Transverse colon (tissue), 4 donors: ENCODE measurements at regions not wholly inside any gene's neighbourhood (a gene's known extent, or its start where the extent isn't known, plus 50 kb on each side); places are given as distances from the start of the nearest gene placed in this dataset.

ENCODE experiments used
- DNase-seq: peaks from one replicate; pipeline ENCODE4 v3.0.0-alpha.2; 2019
- H3K27ac ChIP-seq, 4 donors: fragments of 200-600 bp; sonication (generic); 2 replicates each; pipeline ENCODE4 v1.5.1; 2016 to 2018; ENCODE audit warnings: inconsistent platforms in 4 of 4
- H3K27me3 ChIP-seq: fragments of 200-600 bp; sonication (generic); 2 replicates; pipeline ENCODE4 v1.5.1; 2017; ENCODE audit warnings: inconsistent platforms
- H3K36me3 ChIP-seq, 4 donors: fragments of 200-600 bp; sonication (generic); 2 replicates each; pipeline ENCODE4 v1.5.1; 2017 to 2019; ENCODE audit warnings: inconsistent platforms in 4 of 4
- H3K4me1 ChIP-seq, 4 donors: fragments of 200-600 bp; sonication (generic); 2 replicates each; pipeline ENCODE4 v1.5.1; 2017 to 2020; ENCODE audit warnings: inconsistent platforms in 4 of 4
- H3K4me3 ChIP-seq, 4 donors: fragments of 200-600 bp; sonication (generic); 1 replicate in 1 of 4; 2 replicates in 3 of 4; pipeline versions ENCODE4 v1.5.1 to v1.6.1; 2017 to 2019; ENCODE audit warnings: inconsistent platforms in 4 of 4
- H3K9me3 ChIP-seq, 2 donors: fragments of 200-600 bp; sonication (generic); 2 replicates each; pipeline ENCODE4 v1.5.1; 2017 to 2019; ENCODE audit warnings: inconsistent platforms in 2 of 2
- EP300 ChIP-seq: sonication (generic); formaldehyde crosslinking; IDR thresholded peaks from one replicate; pipeline ENCODE4 v1.6.1; 2017; ENCODE audit warnings: antibody characterized with exemption, low read depth
- POLR2A ChIP-seq: fragments of 450-650 bp; IDR thresholded peaks from one replicate; pipeline ENCODE4 v1.6.1; 2016; ENCODE audit warnings: antibody characterized with exemption, mild to moderate bottlenecking, moderate library complexity
- POLR2AphosphoS5 ChIP-seq, 3 donors: sonication (generic); formaldehyde crosslinking; IDR thresholded peaks; one replicate each; pipeline ENCODE4 v1.6.1; 2016; ENCODE audit warnings: antibody characterized with exemption in 3 of 3
- WGBS, 2 donors: methylation state at CpG; one replicate each; pipeline ENCODE4 v1.1.5; 2018; ENCODE audit warnings: low coverage in 1 of 2; 5-methylcytosine and 5-hydroxymethylcytosine counted together
- in situ Hi-C, 4 donors: fragments of 200-750 bp; cut with MboI; loops; one replicate each; pipeline versions ENCODE4 v1.15.0 to v1.15.1; 2017; ENCODE audit warnings: low sequenced_read_pairs in 3 of 4, low pct_ligation_motif_present in 1 of 4, low pct_unique_long_range_greater_than_20kb in 1 of 4
- intact Hi-C: fragments of 100-400 bp; cut with DNase I; formaldehyde crosslinking; loops from one replicate; pipeline ENCODE4 v1.15.1; 2023; ENCODE audit warnings: low total_unique reads
- TF ChIP-seq, protein P1 (sequence below), 5 experiments: fragments of 200-600 bp in 3 of 5; fragments of 450-650 bp in 2 of 5; sonication (generic) in 3 of 5; IDR thresholded peaks; 1 replicate in 2 of 5; 2 replicates in 3 of 5; pipeline ENCODE4 v1.5.1; 2016 to 2017; ENCODE audit warnings: antibody characterized with exemption in 5 of 5, inconsistent platforms in 3 of 5, mild to moderate bottlenecking in 2 of 5, moderate library complexity in 1 of 5

DNA sequence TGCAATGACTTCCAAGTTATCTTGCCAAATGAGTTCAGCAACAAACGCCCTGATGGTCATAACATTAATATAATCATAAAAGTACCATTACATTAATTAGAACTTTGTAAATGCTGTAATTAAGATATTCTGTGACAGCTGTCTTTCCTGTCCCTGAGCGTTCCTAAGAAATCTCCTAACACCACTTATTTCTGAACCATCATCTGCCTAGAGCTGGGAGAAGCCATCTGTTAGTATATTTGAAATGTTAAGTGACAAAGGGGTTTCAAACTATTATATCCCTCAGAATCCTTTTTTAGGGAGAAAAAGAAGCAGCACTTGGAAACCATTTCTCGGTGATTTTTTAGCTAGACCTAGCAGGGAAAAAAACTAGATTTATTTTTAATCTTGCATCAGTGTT lies 657.5 kb downstream of the FAM181B start:
- no peaks in the 10 kb centered on the region for H3K27me3 ChIP-seq
- H3K9me3 ChIP-seq = no peaks in the 10 kb centered on the region
- H3K36me3 ChIP-seq = no peaks in the 10 kb centered on the region
- DNase-seq = no peak
- H3K4me1 ChIP-seq = no peaks in the 10 kb centered on the region
- no peak overlapping the region for H3K27ac ChIP-seq
- H3K4me3 ChIP-seq = no peak overlapping the region
- intact Hi-C loops (loop anchor here (10.0 kb wide), 1 partner anchor 1949 kb away; no protein-coding TSS in a partner anchor), in situ Hi-C loops (no loop called here)
- TF ChIP-seq POLR2AphosphoS5 (IDR thresholded peaks at IDR 0.05) (no peak), POLR2A (no peak), EP300 (no peak)
- TF ChIP-seq, protein P1, sequence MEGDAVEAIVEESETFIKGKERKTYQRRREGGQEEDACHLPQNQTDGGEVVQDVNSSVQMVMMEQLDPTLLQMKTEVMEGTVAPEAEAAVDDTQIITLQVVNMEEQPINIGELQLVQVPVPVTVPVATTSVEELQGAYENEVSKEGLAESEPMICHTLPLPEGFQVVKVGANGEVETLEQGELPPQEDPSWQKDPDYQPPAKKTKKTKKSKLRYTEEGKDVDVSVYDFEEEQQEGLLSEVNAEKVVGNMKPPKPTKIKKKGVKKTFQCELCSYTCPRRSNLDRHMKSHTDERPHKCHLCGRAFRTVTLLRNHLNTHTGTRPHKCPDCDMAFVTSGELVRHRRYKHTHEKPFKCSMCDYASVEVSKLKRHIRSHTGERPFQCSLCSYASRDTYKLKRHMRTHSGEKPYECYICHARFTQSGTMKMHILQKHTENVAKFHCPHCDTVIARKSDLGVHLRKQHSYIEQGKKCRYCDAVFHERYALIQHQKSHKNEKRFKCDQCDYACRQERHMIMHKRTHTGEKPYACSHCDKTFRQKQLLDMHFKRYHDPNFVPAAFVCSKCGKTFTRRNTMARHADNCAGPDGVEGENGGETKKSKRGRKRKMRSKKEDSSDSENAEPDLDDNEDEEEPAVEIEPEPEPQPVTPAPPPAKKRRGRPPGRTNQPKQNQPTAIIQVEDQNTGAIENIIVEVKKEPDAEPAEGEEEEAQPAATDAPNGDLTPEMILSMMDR (IDR thresholded peaks at IDR 0.05) = no peak
- WGBS, 2 donors = 58 to 62% methylated on average over 3 of the region's 3 CpGs

DNA sequence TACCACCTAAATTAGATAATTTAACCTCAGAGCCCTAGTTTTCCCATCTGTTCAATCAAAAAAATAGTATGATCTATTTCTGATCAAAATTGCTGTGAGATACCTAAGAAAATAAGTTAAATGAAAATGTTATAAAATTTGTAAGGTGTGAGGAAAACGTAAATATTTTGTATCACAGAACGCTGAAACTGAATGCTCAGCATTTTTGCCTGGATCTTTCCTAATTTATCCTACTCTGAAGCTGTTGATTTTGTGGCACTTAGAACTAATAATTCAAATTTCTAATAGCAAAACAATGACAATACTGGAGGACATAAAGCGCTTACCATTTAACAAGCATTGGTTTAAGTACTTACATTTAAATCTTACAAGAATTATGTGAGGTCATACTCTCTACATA lies 674.2 kb downstream of the FAM181B start:
- Histone ChIP-seq H3K4me3 (no peak overlapping the region), H3K27ac (no peak overlapping the region), H3K4me1 (no peaks in the 10 kb centered on the region), H3K9me3 (no peaks in the 10 kb centered on the region), H3K27me3 (no peaks in the 10 kb centered on the region), H3K36me3 (no peaks in the 10 kb centered on the region)
- intact Hi-C loops (no loop called here), in situ Hi-C loops (no loop called here)
- no peak for DNase-seq
- 75 to 89% methylated on average over 3 of the region's 3 CpGs for WGBS, 2 donors
- TF ChIP-seq POLR2A = no peak
- TF ChIP-seq EP300 = no peak
- TF ChIP-seq, protein P1 (IDR thresholded peaks at IDR 0.05) = no peak
- no peak for TF ChIP-seq POLR2AphosphoS5 (IDR thresholded peaks at IDR 0.05)

DNA sequence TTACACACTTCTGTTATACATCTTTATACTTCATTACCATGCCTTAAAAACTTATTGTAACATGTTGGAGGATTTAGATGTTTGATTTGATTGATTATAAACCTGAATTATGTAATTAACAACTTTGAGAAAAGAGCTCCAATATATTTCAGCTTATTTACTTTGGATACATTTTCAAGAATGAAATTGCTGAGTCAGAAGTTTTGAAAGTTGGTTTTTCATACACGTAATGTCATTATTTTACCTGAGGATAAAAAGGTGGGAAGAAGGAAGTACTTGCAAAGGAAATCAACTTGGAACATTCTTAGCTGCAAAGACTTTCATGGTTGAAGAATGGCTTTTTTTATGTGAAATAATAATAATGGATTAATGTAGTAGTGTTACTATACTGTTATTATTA lies 677.2 kb downstream of the FAM181B start:
- Histone ChIP-seq H3K4me3 (no peak overlapping the region), H3K36me3 (no peaks in the 10 kb centered on the region), H3K4me1 (no peaks in the 10 kb centered on the region), H3K9me3 (no peaks in the 10 kb centered on the region), H3K27ac (no peak overlapping the region), H3K27me3 (no peaks in the 10 kb centered on the region)
- intact Hi-C loops (no loop called here), in situ Hi-C loops (no loop called here)
- TF ChIP-seq, protein P1 (IDR thresholded peaks at IDR 0.05) = no peak
- TF ChIP-seq EP300 (no peak), POLR2AphosphoS5 (IDR thresholded peaks at IDR 0.05) (no peak), POLR2A (no peak)
- no peak for DNase-seq
- WGBS, 2 donors = 51 to 60% methylated on average over 1 of the region's 1 CpG

GRCh38 chr11:82049199-82049598 lies 684.5 kb downstream of the FAM181B start:
- no peak overlapping the region for H3K4me3 ChIP-seq
- in situ Hi-C loops = no loop called here
- no peak overlapping the region for H3K27ac ChIP-seq
- no peaks in the 10 kb centered on the region for H3K27me3 ChIP-seq
- no peaks in the 10 kb centered on the region for H3K4me1 ChIP-seq
- H3K9me3 ChIP-seq = no peaks in the 10 kb centered on the region
- 76% methylated on average over 3 of the region's 3 CpGs; no CpG with 5 or more reads in 1 of the 2 donors for WGBS, 2 donors
- intact Hi-C loops = no loop called here
- no peaks in the 10 kb centered on the region for H3K36me3 ChIP-seq
- no peak for DNase-seq
- no peak for TF ChIP-seq POLR2A
- TF ChIP-seq POLR2AphosphoS5 (IDR thresholded peaks at IDR 0.05) = no peak
- TF ChIP-seq EP300 = no peak
- TF ChIP-seq, protein P1 (IDR thresholded peaks at IDR 0.05) = no peak
